GM12892 (cell line): ENCODE measurements at regions not wholly inside any gene's neighbourhood (a gene's known extent, or its start where the extent isn't known, plus 50 kb on each side); places are given as distances from the start of the nearest gene placed in this dataset.

Experiments used
- DNase-seq: peaks from one replicate; pipeline ENCODE4 v3.0.0; 2011; ENCODE audit not compliant: insufficient read length
- FAIRE-seq: peaks from 2 replicates; lab custom pipeline; 2011; peaks lifted over from hg19 to GRCh38; lab: Jason Lieb, UNC
- POLR2A ChIP-seq: IDR thresholded peaks from 2 replicates; pipeline ENCODE4 v1.6.1; 2011; ENCODE audit warnings: low read depth, low read length, control low read depth
- POLR2AphosphoS5 ChIP-seq: IDR thresholded peaks from 2 replicates; pipeline ENCODE4 v1.6.1; 2011; ENCODE audit warnings: low read depth, low read length, control low read depth
- TAF1 ChIP-seq: IDR thresholded peaks from 2 replicates; pipeline ENCODE4 v1.6.1; 2011; ENCODE audit warnings: low read depth, mild to moderate bottlenecking, control low read depth, low read length, borderline replicate concordance

GRCh38 chr7:10146271-10146670 is 827.4 kb upstream of the PHF14 start:
- no peak for FAIRE-seq
- no peak for DNase-seq
- TF ChIP-seq POLR2AphosphoS5: no peak

- FAIRE-seq: no peak
- DNase-seq: no peak
- TF ChIP-seq TAF1 (no peak), POLR2AphosphoS5 (no peak), POLR2A (no peak)
Observed at GRCh38 chr7:10156972-10157371, 816.7 kb upstream of the PHF14 start.

GRCh38 chr7:10181996-10182395 is 791.7 kb upstream of the PHF14 start:
- no peak for TF ChIP-seq POLR2A
- no peak for TF ChIP-seq POLR2AphosphoS5
- TF ChIP-seq TAF1: no peak
- FAIRE-seq: no peak
- DNase-seq: no peak

GRCh38 chr7:10192074-10192473 is 781.6 kb upstream of the PHF14 start:
- TF ChIP-seq POLR2A (no peak), POLR2AphosphoS5 (no peak), TAF1 (no peak)
- DNase-seq (no peak), FAIRE-seq (no peak)

- FAIRE-seq (no peak), DNase-seq (no peak)
- TF ChIP-seq POLR2A: no peak
- no peak for TF ChIP-seq POLR2AphosphoS5
- no peak for TF ChIP-seq TAF1
Observed at GRCh38 chr7:10205696-10206095, 768.0 kb upstream of the PHF14 start.

- FAIRE-seq (no peak), DNase-seq (no peak)
- TF ChIP-seq POLR2AphosphoS5: no peak
Observed at GRCh38 chr7:10210000-10210399, 763.7 kb upstream of the PHF14 start.

GRCh38 chr7:10211016-10211415 is 762.7 kb upstream of the PHF14 start:
- DNase-seq (no peak), FAIRE-seq (no peak)
- no peak for TF ChIP-seq POLR2A
- TF ChIP-seq TAF1: no peak
- TF ChIP-seq POLR2AphosphoS5: no peak

GRCh38 chr7:10211861-10212260 is 761.8 kb upstream of the PHF14 start:
- FAIRE-seq (no peak), DNase-seq (no peak)
- TF ChIP-seq TAF1 (no peak), POLR2A (no peak), POLR2AphosphoS5 (no peak)

GRCh38 chr7:10212649-10213048 is 761.0 kb upstream of the PHF14 start:
- TF ChIP-seq TAF1: no peak
- no peak for TF ChIP-seq POLR2A
- TF ChIP-seq POLR2AphosphoS5: no peak
- no peak for FAIRE-seq
- no peak for DNase-seq

GRCh38 chr7:10216462-10216861 is 757.2 kb upstream of the PHF14 start:
- TF ChIP-seq TAF1 (no peak), POLR2AphosphoS5 (no peak), POLR2A (no peak)
- FAIRE-seq (no peak), DNase-seq (no peak)

- TF ChIP-seq TAF1: no peak
- no peak for TF ChIP-seq POLR2AphosphoS5
- TF ChIP-seq POLR2A: no peak
- FAIRE-seq (no peak), DNase-seq (no peak)
Observed at GRCh38 chr7:10221084-10221483, 752.6 kb upstream of the PHF14 start.

- TF ChIP-seq TAF1: no peak
- TF ChIP-seq POLR2A: no peak
- TF ChIP-seq POLR2AphosphoS5: no peak
- FAIRE-seq (no peak), DNase-seq (no peak)
Observed at GRCh38 chr7:10222976-10223375, 750.7 kb upstream of the PHF14 start.

GRCh38 chr7:10225275-10225674 is 748.4 kb upstream of the PHF14 start:
- FAIRE-seq (no peak), DNase-seq (no peak)
- TF ChIP-seq POLR2A: no peak
- TF ChIP-seq POLR2AphosphoS5: no peak
- TF ChIP-seq TAF1: no peak
